ENCODE measurements at regions not wholly inside any gene's neighbourhood (a gene's known extent, or its start where the extent isn't known, plus 50 kb on each side); places are given as distances from the start of the nearest gene placed in this dataset.

GRCh38 chr4:11028334-11028733 is 343.8 kb upstream of the CLNK start:
- TF ChIP-seq ZNF274 (IDR thresholded peaks at IDR 0.05; ENCODE audit: low read depth, low read length) = no peak
- TF ChIP-seq YY1 (IDR thresholded peaks at IDR 0.05; ENCODE audit: insufficient read depth, insufficient read length) = no peak

Measured in NT2/D1 (cell line).